OCI-LY7 (cell line): ENCODE measurements at regions not wholly inside any gene's neighbourhood (a gene's known extent, or its start where the extent isn't known, plus 50 kb on each side); places are given as distances from the start of the nearest gene placed in this dataset.

Source experiments
- EZH2phosphoT487 ChIP-seq: fragments of 200-600 bp; sonication (generic); IDR thresholded peaks from 2 replicates; pipeline ENCODE4 v1.6.1; 2018; ENCODE audit warnings: low read depth, borderline replicate concordance, mild to moderate bottlenecking, mixed run types, antibody characterized with exemption, low read length, moderate library complexity, mixed read lengths
- TF ChIP-seq, protein P1 (sequence below): fragments of 200-600 bp; sonication (generic); conservative IDR thresholded peaks from 2 replicates; pipeline ENCODE4 v1.5.1; 2014; ENCODE audit warnings: mild to moderate bottlenecking, antibody characterized with exemption, low read length, moderate library complexity, mixed read lengths

GRCh38 chr1:98559291-98559690 is 102.2 kb upstream of the SNX7 start:
- TF ChIP-seq, protein P1, sequence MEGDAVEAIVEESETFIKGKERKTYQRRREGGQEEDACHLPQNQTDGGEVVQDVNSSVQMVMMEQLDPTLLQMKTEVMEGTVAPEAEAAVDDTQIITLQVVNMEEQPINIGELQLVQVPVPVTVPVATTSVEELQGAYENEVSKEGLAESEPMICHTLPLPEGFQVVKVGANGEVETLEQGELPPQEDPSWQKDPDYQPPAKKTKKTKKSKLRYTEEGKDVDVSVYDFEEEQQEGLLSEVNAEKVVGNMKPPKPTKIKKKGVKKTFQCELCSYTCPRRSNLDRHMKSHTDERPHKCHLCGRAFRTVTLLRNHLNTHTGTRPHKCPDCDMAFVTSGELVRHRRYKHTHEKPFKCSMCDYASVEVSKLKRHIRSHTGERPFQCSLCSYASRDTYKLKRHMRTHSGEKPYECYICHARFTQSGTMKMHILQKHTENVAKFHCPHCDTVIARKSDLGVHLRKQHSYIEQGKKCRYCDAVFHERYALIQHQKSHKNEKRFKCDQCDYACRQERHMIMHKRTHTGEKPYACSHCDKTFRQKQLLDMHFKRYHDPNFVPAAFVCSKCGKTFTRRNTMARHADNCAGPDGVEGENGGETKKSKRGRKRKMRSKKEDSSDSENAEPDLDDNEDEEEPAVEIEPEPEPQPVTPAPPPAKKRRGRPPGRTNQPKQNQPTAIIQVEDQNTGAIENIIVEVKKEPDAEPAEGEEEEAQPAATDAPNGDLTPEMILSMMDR, result no peak
- TF ChIP-seq EZH2phosphoT487, result no peak
